ENCODE measurements at regions not wholly inside any gene's neighbourhood (a gene's known extent, or its start where the extent isn't known, plus 50 kb on each side); places are given as distances from the start of the nearest gene placed in this dataset.

DNA sequence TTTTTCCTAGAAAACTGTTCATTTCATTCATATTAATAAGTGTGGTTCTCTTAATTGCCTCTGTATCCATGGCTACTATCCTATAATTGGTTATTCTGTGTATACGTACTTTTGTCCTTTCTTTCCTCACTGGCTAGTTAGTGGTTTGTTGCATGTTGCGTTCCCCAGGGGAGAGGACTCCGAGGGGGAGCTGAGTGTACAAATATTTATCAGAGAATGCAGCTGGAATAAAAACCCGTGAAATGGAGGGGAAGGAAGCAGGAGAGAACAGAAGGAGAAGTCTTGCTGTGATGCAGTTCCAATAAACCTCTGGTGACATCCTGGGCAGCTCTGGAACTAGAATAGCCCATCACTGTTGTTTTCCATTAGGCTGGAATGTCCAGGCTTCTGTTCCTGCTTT, 117.1 kb upstream of the RGS6 start:
- TF ChIP-seq, protein P1, sequence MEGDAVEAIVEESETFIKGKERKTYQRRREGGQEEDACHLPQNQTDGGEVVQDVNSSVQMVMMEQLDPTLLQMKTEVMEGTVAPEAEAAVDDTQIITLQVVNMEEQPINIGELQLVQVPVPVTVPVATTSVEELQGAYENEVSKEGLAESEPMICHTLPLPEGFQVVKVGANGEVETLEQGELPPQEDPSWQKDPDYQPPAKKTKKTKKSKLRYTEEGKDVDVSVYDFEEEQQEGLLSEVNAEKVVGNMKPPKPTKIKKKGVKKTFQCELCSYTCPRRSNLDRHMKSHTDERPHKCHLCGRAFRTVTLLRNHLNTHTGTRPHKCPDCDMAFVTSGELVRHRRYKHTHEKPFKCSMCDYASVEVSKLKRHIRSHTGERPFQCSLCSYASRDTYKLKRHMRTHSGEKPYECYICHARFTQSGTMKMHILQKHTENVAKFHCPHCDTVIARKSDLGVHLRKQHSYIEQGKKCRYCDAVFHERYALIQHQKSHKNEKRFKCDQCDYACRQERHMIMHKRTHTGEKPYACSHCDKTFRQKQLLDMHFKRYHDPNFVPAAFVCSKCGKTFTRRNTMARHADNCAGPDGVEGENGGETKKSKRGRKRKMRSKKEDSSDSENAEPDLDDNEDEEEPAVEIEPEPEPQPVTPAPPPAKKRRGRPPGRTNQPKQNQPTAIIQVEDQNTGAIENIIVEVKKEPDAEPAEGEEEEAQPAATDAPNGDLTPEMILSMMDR (IDR thresholded peaks at IDR 0.05; ENCODE audit: control insufficient read depth, insufficient read depth, low read depth, low read length, missing control alignments): no peak
- no peak overlapping the region for H3K4me3 ChIP-seq (ENCODE audit: control insufficient read depth, low read depth, low read length)
- no peak for DNase-seq (ENCODE audit: low read depth)

DNA sequence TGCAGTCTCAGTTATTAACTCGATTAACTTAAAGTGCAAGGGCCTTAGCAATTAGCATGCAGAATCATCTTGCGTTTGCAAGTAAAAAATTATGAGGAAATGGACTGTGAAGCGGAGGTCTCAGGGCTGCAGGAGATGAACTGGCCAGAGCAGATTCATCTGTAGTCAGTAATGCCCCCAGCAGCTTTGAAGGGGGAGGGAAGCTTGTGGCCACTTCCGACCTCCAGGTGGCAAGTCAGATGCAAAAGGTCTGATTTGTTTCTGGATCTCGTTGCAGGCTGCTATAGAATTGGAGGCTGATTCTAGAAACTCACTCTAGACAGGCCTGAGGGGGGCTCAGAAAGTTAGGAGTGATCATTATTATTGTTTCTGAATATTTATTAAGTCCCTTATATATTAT, 107.4 kb upstream of the RGS6 start:
- TF ChIP-seq, protein P1 (IDR thresholded peaks at IDR 0.05; ENCODE audit: control insufficient read depth, insufficient read depth, low read depth, low read length, missing control alignments): no peak
- no peak overlapping the region for H3K4me3 ChIP-seq (ENCODE audit: control insufficient read depth, low read depth, low read length)
- no peak for DNase-seq (ENCODE audit: low read depth)

- DNase-seq (ENCODE audit: low read depth): no peak
- no peak overlapping the region for H3K4me3 ChIP-seq (ENCODE audit: control insufficient read depth, low read depth, low read length)
- TF ChIP-seq, protein P1 (IDR thresholded peaks at IDR 0.05; ENCODE audit: control insufficient read depth, insufficient read depth, low read depth, low read length, missing control alignments): no peak
Measured at GRCh38 chr14:71833476-71833875, 98.8 kb upstream of the RGS6 start.

GRCh38 chr14:71834284-71835204, 97.7 kb upstream of the RGS6 start:
- H3K4me3 ChIP-seq (ENCODE audit: control insufficient read depth, low read depth, low read length): no peak overlapping the region
- TF ChIP-seq, protein P1 (IDR thresholded peaks at IDR 0.05; ENCODE audit: control insufficient read depth, insufficient read depth, low read depth, low read length, missing control alignments): no peak
- no peak for DNase-seq (ENCODE audit: low read depth)

- no peak for DNase-seq (ENCODE audit: low read depth)
- TF ChIP-seq, protein P1 (IDR thresholded peaks at IDR 0.05; ENCODE audit: control insufficient read depth, insufficient read depth, low read depth, low read length, missing control alignments): no peak
- no peak overlapping the region for H3K4me3 ChIP-seq (ENCODE audit: control insufficient read depth, low read depth, low read length)
Measured at GRCh38 chr14:71852181-71852580, 80.0 kb upstream of the RGS6 start.

DNA sequence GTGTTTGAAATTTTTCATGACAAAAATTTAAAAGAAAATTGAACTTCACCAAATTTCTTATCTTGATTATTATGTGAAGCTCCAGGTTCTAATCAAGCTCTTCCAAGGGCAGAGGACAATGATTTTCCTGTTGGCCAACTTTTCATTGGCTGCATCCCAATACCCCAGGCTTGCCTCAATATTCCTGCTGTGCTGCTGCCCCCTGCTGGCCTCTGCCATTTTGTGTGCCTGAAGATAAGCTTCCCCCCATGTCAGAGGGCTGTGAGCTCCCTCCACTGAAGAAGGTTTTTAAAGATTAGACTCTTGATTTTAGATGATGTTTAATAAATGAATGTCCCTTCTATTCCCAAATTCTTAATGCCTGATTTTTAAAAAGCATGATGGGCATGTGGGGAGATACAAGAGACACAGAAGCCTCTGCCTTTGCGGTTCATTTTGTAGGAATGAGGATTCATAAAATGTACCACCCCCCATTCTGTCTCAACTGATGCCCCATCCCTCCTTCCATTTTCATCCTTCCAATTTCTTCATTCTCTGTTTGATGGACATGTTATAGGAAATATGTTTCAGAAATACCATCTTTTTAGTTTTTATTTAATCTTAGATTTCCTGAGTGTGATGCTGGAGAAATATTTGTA, 76.7 kb upstream of the RGS6 start:
- no peak overlapping the region for H3K4me3 ChIP-seq (ENCODE audit: control insufficient read depth, low read depth, low read length)
- TF ChIP-seq, protein P1 (IDR thresholded peaks at IDR 0.05; ENCODE audit: control insufficient read depth, insufficient read depth, low read depth, low read length, missing control alignments): peak; percentile 86
- DNase-seq (ENCODE audit: low read depth): peak; percentile 35

All from AG09309 (cell line).